ENCODE measurements at regions not wholly inside any gene's neighbourhood (a gene's known extent, or its start where the extent isn't known, plus 50 kb on each side); places are given as distances from the start of the nearest gene placed in this dataset.
"Not testable (repeated sequence)": the region's sequence is repeated elsewhere in the genome, so short reads cannot be mapped to it uniquely, and the experiment has no call there.

- no peaks in the 10 kb centered on the region for H4K20me1 ChIP-seq (ENCODE audit: insufficient read depth, low read length)
- no peaks in the 10 kb centered on the region for H3K27me3 ChIP-seq (ENCODE audit: insufficient read depth, low read length, poor library complexity)
- no peak for TF ChIP-seq EZH2 (IDR thresholded peaks at IDR 0.05; ENCODE audit: borderline replicate concordance, low read depth, low read length, severe bottlenecking)
- no peak for TF ChIP-seq CTCF (IDR thresholded peaks at IDR 0.05; ENCODE audit: borderline replicate concordance, extremely low read depth, low read length, poor library complexity, severe bottlenecking)
- no peak overlapping the region for H3K27ac ChIP-seq (ENCODE audit: low read length)
- no peaks in the 10 kb centered on the region for H3K79me2 ChIP-seq (ENCODE audit: insufficient read depth, low read length)
- no peaks in the 10 kb centered on the region for H3K4me1 ChIP-seq (ENCODE audit: insufficient read depth, low read length)
- no peak overlapping the region for H2AFZ ChIP-seq (ENCODE audit: low read depth, low read length)
- H3K9me3 ChIP-seq (ENCODE audit: insufficient read depth, low read length, severe bottlenecking) = no peaks in the 10 kb centered on the region
- ATAC-seq (ENCODE audit: insufficient read depth, low read depth) (no peak), DNase-seq (no peak)
- no peak overlapping the region for H3K4me2 ChIP-seq (ENCODE audit: insufficient read depth, low read length)
- no peak overlapping the region for H3K9ac ChIP-seq (ENCODE audit: low read depth, low read length)
- no peaks in the 10 kb centered on the region for H3K36me3 ChIP-seq (ENCODE audit: insufficient read depth, low read length)
- H3K4me3 ChIP-seq (ENCODE audit: low read depth in 1 of 2, low read length in 2 of 2) = no peak overlapping the region
Observed at GRCh38 chr2:210946395-210946794, 390.0 kb downstream of the CPS1 start.

GRCh38 chr2:210950434-210951060, 394.1 kb downstream of the CPS1 start:
- not testable (repeated sequence) for H3K4me2 ChIP-seq (ENCODE audit: insufficient read depth, low read length); H3K9me3 ChIP-seq (ENCODE audit: insufficient read depth, low read length, severe bottlenecking); H3K36me3 ChIP-seq (ENCODE audit: insufficient read depth, low read length); H3K9ac ChIP-seq (ENCODE audit: low read depth, low read length); H3K27ac ChIP-seq (ENCODE audit: low read length); DNase-seq; H2AFZ ChIP-seq (ENCODE audit: low read depth, low read length); H3K4me3 ChIP-seq (ENCODE audit: low read depth in 1 of 2, low read length in 2 of 2); H4K20me1 ChIP-seq (ENCODE audit: insufficient read depth, low read length); ATAC-seq (ENCODE audit: insufficient read depth, low read depth); H3K27me3 ChIP-seq (ENCODE audit: insufficient read depth, low read length, poor library complexity); H3K4me1 ChIP-seq (ENCODE audit: insufficient read depth, low read length); H3K79me2 ChIP-seq (ENCODE audit: insufficient read depth, low read length)

- Histone ChIP-seq H3K27me3 (ENCODE audit: insufficient read depth, low read length, poor library complexity) (no peaks in the 10 kb centered on the region), H4K20me1 (ENCODE audit: insufficient read depth, low read length) (no peaks in the 10 kb centered on the region), H3K4me2 (ENCODE audit: insufficient read depth, low read length) (no peak overlapping the region), H3K9me3 (ENCODE audit: insufficient read depth, low read length, severe bottlenecking) (no peaks in the 10 kb centered on the region), H3K79me2 (ENCODE audit: insufficient read depth, low read length) (no peaks in the 10 kb centered on the region), H3K36me3 (ENCODE audit: insufficient read depth, low read length) (no peaks in the 10 kb centered on the region), H3K4me1 (ENCODE audit: insufficient read depth, low read length) (no peaks in the 10 kb centered on the region), H3K27ac (ENCODE audit: low read length) (no peak overlapping the region), H3K9ac (ENCODE audit: low read depth, low read length) (no peak overlapping the region), H3K4me3 (ENCODE audit: low read depth in 1 of 2, low read length in 2 of 2) (no peak overlapping the region), H2AFZ (ENCODE audit: low read depth, low read length) (no peak overlapping the region)
- DNase-seq (no peak), ATAC-seq (ENCODE audit: insufficient read depth, low read depth) (no peak)
- no peak for TF ChIP-seq CTCF (IDR thresholded peaks at IDR 0.05; ENCODE audit: borderline replicate concordance, extremely low read depth, low read length, poor library complexity, severe bottlenecking)
- no peak for TF ChIP-seq EZH2 (IDR thresholded peaks at IDR 0.05; ENCODE audit: borderline replicate concordance, low read depth, low read length, severe bottlenecking)
Observed at GRCh38 chr2:210954386-210954907, 398.0 kb downstream of the CPS1 start.

- no peaks in the 10 kb centered on the region for H4K20me1 ChIP-seq (ENCODE audit: insufficient read depth, low read length)
- no peak overlapping the region for H2AFZ ChIP-seq (ENCODE audit: low read depth, low read length)
- no peaks in the 10 kb centered on the region for H3K4me1 ChIP-seq (ENCODE audit: insufficient read depth, low read length)
- no peak overlapping the region for H3K9ac ChIP-seq (ENCODE audit: low read depth, low read length)
- H3K79me2 ChIP-seq (ENCODE audit: insufficient read depth, low read length) = no peaks in the 10 kb centered on the region
- H3K4me2 ChIP-seq (ENCODE audit: insufficient read depth, low read length) = no peak overlapping the region
- no peaks in the 10 kb centered on the region for H3K27me3 ChIP-seq (ENCODE audit: insufficient read depth, low read length, poor library complexity)
- DNase-seq (no peak), ATAC-seq (ENCODE audit: insufficient read depth, low read depth) (no peak)
- no peak overlapping the region for H3K4me3 ChIP-seq (ENCODE audit: low read depth in 1 of 2, low read length in 2 of 2)
- no peaks in the 10 kb centered on the region for H3K36me3 ChIP-seq (ENCODE audit: insufficient read depth, low read length)
- H3K9me3 ChIP-seq (ENCODE audit: insufficient read depth, low read length, severe bottlenecking) = no peaks in the 10 kb centered on the region
- no peak for TF ChIP-seq EZH2 (IDR thresholded peaks at IDR 0.05; ENCODE audit: borderline replicate concordance, low read depth, low read length, severe bottlenecking)
- TF ChIP-seq CTCF (IDR thresholded peaks at IDR 0.05; ENCODE audit: borderline replicate concordance, extremely low read depth, low read length, poor library complexity, severe bottlenecking) = no peak
- no peak overlapping the region for H3K27ac ChIP-seq (ENCODE audit: low read length)
Observed at GRCh38 chr2:210955591-210955990, 399.2 kb downstream of the CPS1 start.

Data from DND-41 (cell line).